ENCODE measurements at regions not wholly inside any gene's neighbourhood (a gene's known extent, or its start where the extent isn't known, plus 50 kb on each side); places are given as distances from the start of the nearest gene placed in this dataset.

DNA sequence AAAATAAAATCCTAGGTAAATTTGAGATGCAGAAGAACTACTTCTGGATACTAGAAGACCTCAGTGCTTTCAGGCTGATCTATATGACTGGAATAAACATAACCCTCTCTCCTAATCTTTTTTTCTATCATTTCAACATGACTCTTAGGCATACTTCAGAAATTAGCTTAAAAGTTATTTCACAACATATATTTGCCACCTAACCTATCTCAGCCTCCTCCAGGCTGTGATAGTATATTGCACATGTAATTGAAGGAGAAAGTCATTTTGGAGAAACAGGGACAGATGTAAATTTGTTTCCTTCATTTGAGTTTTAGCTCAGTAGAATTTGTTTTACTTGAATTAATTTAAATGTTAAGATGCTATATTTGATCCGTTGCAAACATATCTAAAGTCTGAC, 1932.3 kb upstream of the CDH6 start:
- WGBS = 88% methylated on average over 1 of the region's 1 CpG
- Histone ChIP-seq H3K4me3 (no peak overlapping the region), H3K4me1 (no peaks in the 10 kb centered on the region), H3K27me3 (no peaks in the 10 kb centered on the region), H3K9me3 (no peaks in the 10 kb centered on the region), H3K27ac (replicated peaks in 1 of 4) (no peak overlapping the region), H3K36me3 (no peaks in the 10 kb centered on the region)
- TF ChIP-seq POLR2A (IDR thresholded peaks at IDR 0.05; ENCODE audit: low read depth) (no peak), POLR2AphosphoS5 (IDR thresholded peaks at IDR 0.05) (no peak), EP300 (IDR thresholded peaks at IDR 0.05) (no peak)
- TF ChIP-seq, protein P1, sequence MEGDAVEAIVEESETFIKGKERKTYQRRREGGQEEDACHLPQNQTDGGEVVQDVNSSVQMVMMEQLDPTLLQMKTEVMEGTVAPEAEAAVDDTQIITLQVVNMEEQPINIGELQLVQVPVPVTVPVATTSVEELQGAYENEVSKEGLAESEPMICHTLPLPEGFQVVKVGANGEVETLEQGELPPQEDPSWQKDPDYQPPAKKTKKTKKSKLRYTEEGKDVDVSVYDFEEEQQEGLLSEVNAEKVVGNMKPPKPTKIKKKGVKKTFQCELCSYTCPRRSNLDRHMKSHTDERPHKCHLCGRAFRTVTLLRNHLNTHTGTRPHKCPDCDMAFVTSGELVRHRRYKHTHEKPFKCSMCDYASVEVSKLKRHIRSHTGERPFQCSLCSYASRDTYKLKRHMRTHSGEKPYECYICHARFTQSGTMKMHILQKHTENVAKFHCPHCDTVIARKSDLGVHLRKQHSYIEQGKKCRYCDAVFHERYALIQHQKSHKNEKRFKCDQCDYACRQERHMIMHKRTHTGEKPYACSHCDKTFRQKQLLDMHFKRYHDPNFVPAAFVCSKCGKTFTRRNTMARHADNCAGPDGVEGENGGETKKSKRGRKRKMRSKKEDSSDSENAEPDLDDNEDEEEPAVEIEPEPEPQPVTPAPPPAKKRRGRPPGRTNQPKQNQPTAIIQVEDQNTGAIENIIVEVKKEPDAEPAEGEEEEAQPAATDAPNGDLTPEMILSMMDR (IDR thresholded peaks at IDR 0.05) = no peak
- DNase-seq (ENCODE audit: extremely low spot score) = no peak
- intact Hi-C loops (cut with DNase I) = no loop called here

DNA sequence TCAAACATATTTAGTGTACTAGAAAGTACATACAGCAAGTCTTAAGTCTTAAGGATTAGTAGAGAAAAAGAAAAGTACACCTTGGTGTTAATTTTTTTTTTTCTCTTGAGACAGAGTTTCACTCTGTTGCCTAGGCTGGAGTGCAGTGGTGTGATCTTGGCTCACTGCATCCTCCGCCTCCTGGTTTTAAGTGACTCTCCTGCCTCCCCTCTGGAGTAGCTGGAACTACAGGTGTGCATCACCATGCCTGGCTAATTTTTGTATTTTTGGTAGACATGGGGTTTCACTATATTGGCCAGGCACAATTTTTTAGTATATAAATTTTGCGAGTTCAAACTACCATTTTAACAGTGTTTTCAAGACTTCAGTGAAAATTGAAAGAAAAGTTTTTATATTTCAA, 1941.1 kb upstream of the CDH6 start:
- Histone ChIP-seq H3K9me3 (no peaks in the 10 kb centered on the region), H3K27me3 (no peaks in the 10 kb centered on the region), H3K27ac (replicated peaks in 1 of 4) (no peak overlapping the region), H3K4me1 (no peaks in the 10 kb centered on the region), H3K4me3 (no peak overlapping the region), H3K36me3 (no peaks in the 10 kb centered on the region)
- TF ChIP-seq EP300 (IDR thresholded peaks at IDR 0.05) (no peak), POLR2A (IDR thresholded peaks at IDR 0.05; ENCODE audit: low read depth) (no peak), POLR2AphosphoS5 (IDR thresholded peaks at IDR 0.05) (no peak)
- TF ChIP-seq, protein P1 (IDR thresholded peaks at IDR 0.05) = no peak
- intact Hi-C loops (cut with DNase I) = no loop called here
- no peak for DNase-seq (ENCODE audit: extremely low spot score)
- 85% methylated on average over 2 of the region's 2 CpGs for WGBS

DNA sequence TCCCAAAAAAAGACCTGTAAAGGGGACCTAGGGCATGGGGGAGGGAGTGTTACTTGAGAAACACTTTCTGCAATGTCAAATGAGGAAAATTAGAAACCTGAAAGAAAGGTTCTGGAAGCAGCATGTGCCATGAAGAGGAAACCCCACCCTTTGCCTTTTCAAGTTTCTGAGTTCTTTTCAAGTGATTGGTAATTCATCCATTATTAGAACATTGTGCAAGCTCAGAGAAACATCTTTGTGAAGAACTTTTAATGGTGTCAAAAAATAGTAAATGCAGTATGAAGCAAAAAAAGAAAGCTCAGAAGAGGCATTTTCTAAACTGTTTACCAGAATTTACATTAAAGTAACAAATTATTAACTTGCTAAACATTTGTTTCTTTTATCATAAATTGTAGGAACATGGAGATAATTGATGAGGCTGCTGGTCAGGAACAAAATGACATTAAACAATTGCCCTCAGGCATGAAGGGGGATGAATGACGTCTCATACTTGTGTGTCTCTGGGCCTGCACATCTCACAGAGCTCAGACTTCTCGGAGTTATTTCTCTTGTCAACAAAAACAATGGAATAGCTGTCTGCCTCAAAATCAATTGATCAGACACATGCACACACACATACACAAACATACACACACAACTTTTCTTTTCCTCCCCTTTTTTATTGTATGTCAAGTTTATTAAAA, 1946.0 kb upstream of the CDH6 start:
- no peaks in the 10 kb centered on the region for H3K4me1 ChIP-seq
- no peak overlapping the region for H3K27ac ChIP-seq (replicated peaks in 1 of 4)
- H3K9me3 ChIP-seq = no peaks in the 10 kb centered on the region
- no peak for TF ChIP-seq POLR2AphosphoS5 (IDR thresholded peaks at IDR 0.05)
- no peak for TF ChIP-seq POLR2A (IDR thresholded peaks at IDR 0.05; ENCODE audit: low read depth)
- TF ChIP-seq EP300 (IDR thresholded peaks at IDR 0.05) = no peak
- no peaks in the 10 kb centered on the region for H3K36me3 ChIP-seq
- no peaks in the 10 kb centered on the region for H3K27me3 ChIP-seq
- 54% methylated on average over 2 of the region's 2 CpGs for WGBS
- intact Hi-C loops (cut with DNase I) = no loop called here
- no peak overlapping the region for H3K4me3 ChIP-seq
- no peak for DNase-seq (ENCODE audit: extremely low spot score)

DNA sequence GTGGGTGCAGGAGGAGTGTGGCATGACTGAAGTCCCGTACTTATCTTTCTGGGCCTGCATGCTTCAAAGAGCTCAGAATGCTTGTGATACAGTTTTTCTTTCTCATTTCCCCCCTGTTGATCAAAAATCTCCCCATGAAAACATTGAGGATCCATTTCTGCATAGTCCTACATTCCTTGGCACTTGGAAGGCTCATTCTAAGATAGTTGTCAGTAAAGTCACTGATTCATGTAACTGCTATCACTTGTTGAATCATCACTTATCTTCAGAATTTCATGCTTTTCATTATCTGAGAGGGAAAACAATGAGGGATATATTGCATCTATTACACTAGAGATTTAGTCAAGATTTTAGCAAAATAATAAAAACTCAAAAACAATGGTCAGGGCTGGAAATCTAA, 1953.1 kb upstream of the CDH6 start:
- DNase-seq (ENCODE audit: extremely low spot score) = no peak
- TF ChIP-seq EP300 (IDR thresholded peaks at IDR 0.05) = no peak
- TF ChIP-seq POLR2AphosphoS5 (IDR thresholded peaks at IDR 0.05) = no peak
- no peak for TF ChIP-seq POLR2A (IDR thresholded peaks at IDR 0.05; ENCODE audit: low read depth)
- TF ChIP-seq, protein P1 (IDR thresholded peaks at IDR 0.05) = no peak
- no peaks in the 10 kb centered on the region for H3K36me3 ChIP-seq
- WGBS = 96% methylated on average over 1 of the region's 1 CpG
- intact Hi-C loops (cut with DNase I) = no loop called here
- H3K9me3 ChIP-seq = no peaks in the 10 kb centered on the region
- no peak overlapping the region for H3K27ac ChIP-seq (replicated peaks in 1 of 4)
- H3K4me3 ChIP-seq = no peak overlapping the region
- H3K27me3 ChIP-seq = no peaks in the 10 kb centered on the region
- H3K4me1 ChIP-seq = no peaks in the 10 kb centered on the region

DNA sequence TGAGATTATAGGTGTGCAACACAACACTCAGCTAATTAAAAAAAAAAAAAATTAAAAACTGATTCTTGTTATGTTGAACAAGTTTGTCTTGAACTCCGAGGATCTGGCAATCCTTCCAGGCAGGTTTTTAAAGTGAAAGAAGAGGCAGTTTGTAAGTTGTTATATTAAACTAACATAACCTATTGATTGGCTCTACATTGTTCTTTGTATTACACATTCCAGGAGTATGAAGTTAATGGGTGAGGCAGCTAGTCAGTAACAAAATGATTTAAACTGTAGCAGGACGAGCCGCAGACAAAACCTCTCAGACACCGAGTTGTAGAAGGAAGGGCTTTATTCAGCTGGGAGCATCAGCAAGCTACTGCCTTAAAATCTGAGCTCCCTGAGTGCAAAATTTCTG, 1953.9 kb upstream of the CDH6 start:
- WGBS = 89% methylated on average over 4 of the region's 4 CpGs
- H3K4me3 ChIP-seq = no peak overlapping the region
- no peaks in the 10 kb centered on the region for H3K36me3 ChIP-seq
- H3K27ac ChIP-seq (replicated peaks in 1 of 4) = no peak overlapping the region
- intact Hi-C loops (cut with DNase I) = no loop called here
- no peaks in the 10 kb centered on the region for H3K27me3 ChIP-seq
- no peak for TF ChIP-seq POLR2A (IDR thresholded peaks at IDR 0.05; ENCODE audit: low read depth)
- no peak for TF ChIP-seq EP300 (IDR thresholded peaks at IDR 0.05)
- TF ChIP-seq, protein P1 (IDR thresholded peaks at IDR 0.05) = no peak
- no peak for TF ChIP-seq POLR2AphosphoS5 (IDR thresholded peaks at IDR 0.05)
- no peaks in the 10 kb centered on the region for H3K4me1 ChIP-seq
- DNase-seq (ENCODE audit: extremely low spot score) = no peak
- H3K9me3 ChIP-seq = no peaks in the 10 kb centered on the region
